ENCODE measurements at regions not wholly inside any gene's neighbourhood (a gene's known extent, or its start where the extent isn't known, plus 50 kb on each side); places are given as distances from the start of the nearest gene placed in this dataset.

DNA sequence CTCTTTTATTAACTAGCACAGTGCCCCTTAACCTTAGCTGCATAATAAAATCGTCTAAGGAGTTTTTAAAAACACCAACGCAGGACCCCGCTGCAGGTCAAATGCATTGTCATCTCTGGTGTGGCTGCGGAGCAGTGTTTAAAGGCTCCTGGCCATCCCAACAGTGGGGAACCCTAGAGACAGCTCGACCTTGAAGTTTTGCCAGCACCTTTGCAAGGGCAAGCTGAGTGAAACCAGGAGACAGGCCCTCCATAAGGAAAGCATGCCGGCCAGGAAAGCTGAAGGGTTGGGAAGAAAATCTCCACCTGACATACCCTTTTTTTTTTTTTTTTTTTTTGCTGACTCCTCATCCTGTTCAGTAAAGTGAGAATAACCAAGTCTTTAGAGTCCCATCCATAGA lies 349.0 kb downstream of the CMPK2 start:
- Histone ChIP-seq H3K4me3 (ENCODE audit: low read length) (no peak overlapping the region), H3K79me2 (ENCODE audit: low read length) (no peaks in the 10 kb centered on the region), H3K9ac (ENCODE audit: low read length) (no peak overlapping the region), H2AFZ (ENCODE audit: low read length) (no peak overlapping the region), H3K4me1 (ENCODE audit: low read length) (peaks cover 7% of the 10 kb centered on the region), H3K9me2 (replicated peaks; ENCODE audit: insufficient read depth, low read length) (no peaks in the 10 kb centered on the region), H3K27me3 (ENCODE audit: low read length) (no peaks in the 10 kb centered on the region), H3K36me3 (ENCODE audit: insufficient read depth, low read length) (no peaks in the 10 kb centered on the region), H4K20me1 (ENCODE audit: insufficient read depth, low read depth, low read length) (no peaks in the 10 kb centered on the region), H3K4me2 (ENCODE audit: low read depth, low read length, poor library complexity, severe bottlenecking) (no peak overlapping the region), H3K9me3 (ENCODE audit: low read length) (no peaks in the 10 kb centered on the region), H3K27ac (ENCODE audit: low read length) (no peak overlapping the region)
- DNase-seq, result no peak

DNA sequence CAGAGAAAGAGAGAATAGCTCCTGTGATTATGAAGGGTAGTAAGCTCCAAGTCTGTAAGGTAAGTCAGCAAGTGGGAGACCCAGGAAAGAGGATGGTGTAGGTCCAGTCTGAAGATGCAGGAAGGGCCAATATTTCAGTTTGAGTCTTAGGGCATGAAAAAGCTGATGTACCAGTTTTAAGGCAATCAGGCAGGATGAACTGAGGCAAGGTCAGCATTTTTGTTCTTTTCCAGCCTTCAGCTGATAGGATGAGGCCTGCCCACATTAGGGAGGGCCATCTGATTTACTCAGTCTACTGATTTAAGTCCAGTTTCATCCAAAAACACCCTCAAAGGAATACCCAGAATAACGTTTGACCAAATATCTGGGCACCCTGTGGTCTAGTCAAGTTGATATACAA lies 347.3 kb downstream of the CMPK2 start:
- Histone ChIP-seq H3K9ac (ENCODE audit: low read length) (no peak overlapping the region), H3K4me3 (ENCODE audit: low read length) (no peak overlapping the region), H3K36me3 (ENCODE audit: insufficient read depth, low read length) (no peaks in the 10 kb centered on the region), H3K4me2 (ENCODE audit: low read depth, low read length, poor library complexity, severe bottlenecking) (no peak overlapping the region), H3K27me3 (ENCODE audit: low read length) (no peaks in the 10 kb centered on the region), H2AFZ (ENCODE audit: low read length) (no peak overlapping the region), H3K9me3 (ENCODE audit: low read length) (no peaks in the 10 kb centered on the region), H3K79me2 (ENCODE audit: low read length) (no peaks in the 10 kb centered on the region), H4K20me1 (ENCODE audit: insufficient read depth, low read depth, low read length) (no peaks in the 10 kb centered on the region), H3K4me1 (ENCODE audit: low read length) (peaks cover 7% of the 10 kb centered on the region), H3K9me2 (replicated peaks; ENCODE audit: insufficient read depth, low read length) (no peaks in the 10 kb centered on the region), H3K27ac (ENCODE audit: low read length) (no peak overlapping the region)
- DNase-seq, result no peak

DNA sequence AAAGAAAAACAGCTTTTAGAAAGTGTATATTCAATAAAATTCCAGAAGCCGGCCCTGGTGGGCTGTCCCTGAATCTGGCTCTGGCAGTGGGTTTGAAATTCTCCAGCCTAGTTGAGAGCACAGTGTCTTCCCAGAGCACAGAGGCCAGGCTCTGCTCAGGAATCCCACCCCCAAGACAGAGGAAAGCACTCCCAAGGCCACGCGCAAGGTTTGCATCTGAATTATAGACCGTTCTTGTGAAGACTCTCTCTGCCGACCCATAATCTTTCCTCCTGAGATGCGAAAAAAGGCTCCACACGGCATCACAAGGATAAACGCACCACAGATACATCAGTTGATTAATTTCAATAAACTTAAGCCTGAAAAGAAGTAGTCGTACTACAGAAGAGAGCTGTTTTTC lies 342.2 kb downstream of the CMPK2 start:
- Histone ChIP-seq H3K9me2 (replicated peaks; ENCODE audit: insufficient read depth, low read length) (no peaks in the 10 kb centered on the region), H3K9me3 (ENCODE audit: low read length) (no peaks in the 10 kb centered on the region), H3K27me3 (ENCODE audit: low read length) (no peaks in the 10 kb centered on the region), H2AFZ (ENCODE audit: low read length) (no peak overlapping the region), H3K9ac (ENCODE audit: low read length) (no peak overlapping the region), H3K79me2 (ENCODE audit: low read length) (no peaks in the 10 kb centered on the region), H3K36me3 (ENCODE audit: insufficient read depth, low read length) (no peaks in the 10 kb centered on the region), H3K4me3 (ENCODE audit: low read length) (no peak overlapping the region), H4K20me1 (ENCODE audit: insufficient read depth, low read depth, low read length) (no peaks in the 10 kb centered on the region), H3K4me1 (ENCODE audit: low read length) (peaks cover 16% of the 10 kb centered on the region), H3K4me2 (ENCODE audit: low read depth, low read length, poor library complexity, severe bottlenecking) (no peak overlapping the region), H3K27ac (ENCODE audit: low read length) (no peak overlapping the region)
- no peak for DNase-seq

DNA sequence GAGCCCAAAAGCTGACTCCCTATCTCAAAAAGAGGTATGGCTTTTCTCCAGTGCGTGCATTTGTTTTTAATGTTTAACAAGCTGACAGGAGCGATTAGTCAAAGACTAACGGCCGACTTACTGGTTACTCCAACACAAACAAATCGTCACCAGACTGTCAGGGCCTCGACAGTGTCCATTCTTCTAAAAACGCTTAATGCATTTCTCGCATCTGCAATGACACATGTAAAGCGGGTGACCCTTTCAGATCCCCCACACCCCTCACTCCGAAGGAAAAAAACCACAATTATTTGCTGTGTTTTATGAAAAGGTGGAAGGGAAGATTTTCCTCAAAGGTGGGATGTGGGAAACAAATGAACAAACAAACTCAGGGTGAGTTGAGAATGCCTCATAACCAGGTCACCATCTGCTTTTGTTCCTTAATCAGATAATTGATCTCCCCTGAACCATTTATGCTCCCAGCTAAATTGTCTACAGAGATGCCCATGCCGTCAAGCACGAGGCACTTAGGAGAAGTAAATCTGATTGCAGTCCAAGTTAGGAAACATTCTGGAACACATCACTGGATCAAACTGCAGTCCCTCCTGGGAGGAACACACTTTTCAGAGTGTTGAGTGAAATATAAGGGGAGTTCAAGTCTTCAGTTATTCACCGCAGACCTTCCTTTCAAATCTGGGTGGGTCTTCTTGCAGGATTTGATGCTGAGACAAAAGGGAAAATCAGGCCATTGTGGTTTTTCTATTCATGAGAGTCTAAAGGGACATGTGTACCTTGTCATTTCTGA lies 340.8 kb downstream of the CMPK2 start:
- DNase-seq, result no peak

DNA sequence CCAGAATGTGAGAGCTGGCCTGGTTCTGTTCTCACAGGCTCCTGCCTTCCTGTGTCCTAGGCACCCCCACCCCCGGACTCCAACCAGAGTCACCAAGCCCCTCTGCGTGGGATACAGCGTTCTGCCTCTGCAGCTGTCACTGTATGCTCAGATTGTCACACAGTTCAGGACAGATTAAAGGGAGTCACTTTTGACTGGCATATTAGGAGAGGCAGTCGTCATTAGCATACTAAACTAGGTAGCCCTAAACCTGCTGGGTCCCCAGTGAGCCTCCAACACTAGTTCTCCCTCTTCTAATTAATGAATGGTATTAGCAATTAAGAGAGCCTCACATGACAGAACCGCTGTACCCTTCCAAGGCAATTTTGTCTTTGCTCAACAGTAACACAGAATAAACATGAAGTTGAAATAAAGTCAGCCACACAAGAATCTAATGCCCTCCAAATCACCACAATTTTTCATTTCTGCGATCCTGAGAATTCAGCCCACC lies 340.2 kb downstream of the CMPK2 start:
- Histone ChIP-seq H3K27me3 (ENCODE audit: low read length) (no peaks in the 10 kb centered on the region), H2AFZ (ENCODE audit: low read length) (peak overlapping the region; percentile 80)
- DNase-seq, result no peak

More for the DNA sequence above, 340.8 kb downstream of the CMPK2 start:
- Histone ChIP-seq H3K4me3 (ENCODE audit: low read length) (no peak overlapping the region), H3K4me2 (ENCODE audit: low read depth, low read length, poor library complexity, severe bottlenecking) (peak overlapping the region; percentile 72), H4K20me1 (ENCODE audit: insufficient read depth, low read depth, low read length) (no peaks in the 10 kb centered on the region), H3K9me2 (replicated peaks; ENCODE audit: insufficient read depth, low read length) (no peaks in the 10 kb centered on the region), H3K79me2 (ENCODE audit: low read length) (no peaks in the 10 kb centered on the region), H3K9me3 (ENCODE audit: low read length) (no peaks in the 10 kb centered on the region), H3K27me3 (ENCODE audit: low read length) (no peaks in the 10 kb centered on the region), H2AFZ (ENCODE audit: low read length) (peak overlapping the region; percentile 80; the same call in 1 of the 2 replicates), H3K36me3 (ENCODE audit: insufficient read depth, low read length) (no peaks in the 10 kb centered on the region), H3K27ac (ENCODE audit: low read length) (no peak overlapping the region), H3K9ac (ENCODE audit: low read length) (peak overlapping the region; percentile 45), H3K4me1 (ENCODE audit: low read length) (peaks cover 16% of the 10 kb centered on the region)

DNA sequence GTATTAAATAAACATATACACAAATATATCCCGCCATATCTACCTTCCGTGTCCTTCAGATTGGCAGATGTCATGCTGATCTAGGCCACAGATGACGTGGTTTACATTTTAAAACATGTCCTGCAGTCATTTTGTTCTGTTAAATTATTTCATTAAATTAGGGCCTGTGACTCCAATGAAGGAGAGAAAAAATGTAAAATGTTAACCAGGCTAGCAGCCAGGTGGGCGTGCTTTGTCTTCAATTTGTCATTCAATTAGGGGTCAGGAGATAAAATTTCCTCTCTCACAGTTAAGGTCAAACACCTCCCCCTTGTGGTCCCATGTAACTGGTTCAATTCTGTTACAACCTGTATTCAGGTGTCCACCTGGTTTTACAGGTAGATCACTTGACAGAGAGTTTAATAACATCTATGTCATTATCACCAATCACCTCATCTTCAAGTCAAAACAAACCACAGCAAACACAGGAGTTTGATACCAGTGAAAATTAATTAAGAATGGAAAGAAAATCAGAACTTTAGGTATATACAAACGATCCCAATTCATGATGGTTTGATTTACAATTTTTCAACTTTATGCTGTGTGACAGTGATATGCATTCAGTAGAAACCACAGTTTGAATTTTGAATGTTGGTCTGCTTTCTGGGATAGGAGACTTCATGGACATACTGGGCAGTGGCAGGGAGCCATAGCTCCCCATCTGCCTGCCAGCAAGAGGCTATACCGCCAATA lies 339.4 kb downstream of the CMPK2 start:
- DNase-seq, result peak; percentile 85
- Histone ChIP-seq H3K36me3 (ENCODE audit: insufficient read depth, low read length) (no peaks in the 10 kb centered on the region), H3K9me3 (ENCODE audit: low read length) (no peaks in the 10 kb centered on the region)

More for the DNA sequence above, 340.2 kb downstream of the CMPK2 start:
- Histone ChIP-seq H3K36me3 (ENCODE audit: insufficient read depth, low read length) (no peaks in the 10 kb centered on the region), H3K9me3 (ENCODE audit: low read length) (no peaks in the 10 kb centered on the region), H3K4me1 (ENCODE audit: low read length) (peaks cover 16% of the 10 kb centered on the region), H3K9ac (ENCODE audit: low read length) (peak overlapping the region; percentile 45), H3K9me2 (replicated peaks; ENCODE audit: insufficient read depth, low read length) (no peaks in the 10 kb centered on the region), H4K20me1 (ENCODE audit: insufficient read depth, low read depth, low read length) (no peaks in the 10 kb centered on the region), H3K27ac (ENCODE audit: low read length) (peak overlapping the region; percentile 66), H3K4me3 (ENCODE audit: low read length) (peak overlapping the region; percentile 31), H3K79me2 (ENCODE audit: low read length) (no peaks in the 10 kb centered on the region), H3K4me2 (ENCODE audit: low read depth, low read length, poor library complexity, severe bottlenecking) (peak overlapping the region; percentile 72)

DNA sequence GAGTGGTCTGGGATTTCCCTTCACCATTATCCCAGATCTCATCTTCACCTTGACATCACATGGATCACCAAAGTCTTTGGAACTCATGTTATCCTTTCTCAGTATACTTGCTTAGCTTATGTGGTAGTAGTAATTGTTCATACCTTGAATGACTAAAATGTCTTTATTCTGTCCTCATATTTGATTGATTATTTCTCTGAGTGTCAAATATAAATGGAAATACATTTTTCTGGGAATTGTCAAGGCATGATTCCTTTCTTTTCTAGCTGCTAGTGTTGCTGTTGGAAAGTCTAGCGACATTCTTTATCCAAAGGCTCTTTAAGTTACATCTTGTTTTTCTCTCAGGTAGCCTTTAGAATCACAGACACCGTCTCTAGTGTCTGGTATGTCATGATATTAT lies 334.4 kb downstream of the CMPK2 start:
- Histone ChIP-seq H3K4me2 (ENCODE audit: low read depth, low read length, poor library complexity, severe bottlenecking) (no peak overlapping the region), H3K9me3 (ENCODE audit: low read length) (no peaks in the 10 kb centered on the region), H3K79me2 (ENCODE audit: low read length) (no peaks in the 10 kb centered on the region), H3K9me2 (replicated peaks; ENCODE audit: insufficient read depth, low read length) (no peaks in the 10 kb centered on the region), H3K4me1 (ENCODE audit: low read length) (peaks cover 7% of the 10 kb centered on the region), H3K4me3 (ENCODE audit: low read length) (no peak overlapping the region), H3K27me3 (ENCODE audit: low read length) (no peaks in the 10 kb centered on the region), H4K20me1 (ENCODE audit: insufficient read depth, low read depth, low read length) (no peaks in the 10 kb centered on the region), H3K9ac (ENCODE audit: low read length) (no peak overlapping the region), H2AFZ (ENCODE audit: low read length) (no peak overlapping the region), H3K36me3 (ENCODE audit: insufficient read depth, low read length) (no peaks in the 10 kb centered on the region), H3K27ac (ENCODE audit: low read length) (no peak overlapping the region)
- no peak for DNase-seq

More for the DNA sequence above, 339.4 kb downstream of the CMPK2 start:
- Histone ChIP-seq H3K27me3 (ENCODE audit: low read length) (no peaks in the 10 kb centered on the region), H3K79me2 (ENCODE audit: low read length) (no peaks in the 10 kb centered on the region), H2AFZ (ENCODE audit: low read length) (peak overlapping the region; percentile 80), H3K9ac (ENCODE audit: low read length) (peak overlapping the region; percentile 45), H3K4me2 (ENCODE audit: low read depth, low read length, poor library complexity, severe bottlenecking) (peak overlapping the region; percentile 72), H3K27ac (ENCODE audit: low read length) (peak overlapping the region; percentile 66), H3K4me3 (ENCODE audit: low read length) (peak overlapping the region; percentile 31), H3K9me2 (replicated peaks; ENCODE audit: insufficient read depth, low read length) (no peaks in the 10 kb centered on the region), H4K20me1 (ENCODE audit: insufficient read depth, low read depth, low read length) (no peaks in the 10 kb centered on the region), H3K4me1 (ENCODE audit: low read length) (peaks cover 16% of the 10 kb centered on the region)

DNA sequence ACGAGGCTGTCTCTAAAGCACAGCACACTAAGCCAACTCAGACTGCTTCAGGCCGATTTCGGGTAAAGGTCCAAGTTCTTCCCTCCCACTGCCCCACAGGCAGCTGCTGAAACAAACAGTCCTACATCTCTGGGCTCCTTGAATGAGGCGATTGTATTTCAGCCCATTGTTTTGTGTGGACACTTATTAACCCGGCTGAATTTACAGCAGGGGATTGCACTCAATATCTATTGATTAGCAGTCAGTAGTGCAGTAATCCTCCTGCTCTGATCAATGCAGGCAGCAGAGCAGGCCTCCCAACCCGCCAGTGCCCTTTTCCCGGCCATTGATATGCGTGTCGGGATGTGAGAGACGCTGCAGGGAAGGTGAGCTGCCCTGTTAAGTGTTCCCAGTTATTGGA lies 330.1 kb downstream of the CMPK2 start:
- no peak for DNase-seq
- H4K20me1 ChIP-seq (ENCODE audit: insufficient read depth, low read depth, low read length), result no peaks in the 10 kb centered on the region
- no peak overlapping the region for H3K9ac ChIP-seq (ENCODE audit: low read length)
- no peaks in the 10 kb centered on the region for H3K9me2 ChIP-seq (replicated peaks; ENCODE audit: insufficient read depth, low read length)
- no peaks in the 10 kb centered on the region for H3K9me3 ChIP-seq (ENCODE audit: low read length)
- H3K36me3 ChIP-seq (ENCODE audit: insufficient read depth, low read length), result no peaks in the 10 kb centered on the region
- no peaks in the 10 kb centered on the region for H3K27me3 ChIP-seq (ENCODE audit: low read length)
- H3K79me2 ChIP-seq (ENCODE audit: low read length), result no peaks in the 10 kb centered on the region
- H3K27ac ChIP-seq (ENCODE audit: low read length), result no peak overlapping the region
- no peak overlapping the region for H3K4me3 ChIP-seq (ENCODE audit: low read length)
- peaks cover 5% of the 10 kb centered on the region for H3K4me1 ChIP-seq (ENCODE audit: low read length)
- no peak overlapping the region for H3K4me2 ChIP-seq (ENCODE audit: low read depth, low read length, poor library complexity, severe bottlenecking)
- H2AFZ ChIP-seq (ENCODE audit: low read length), result no peak overlapping the region

All from Karpas-422 (cell line).